AG04449 (cell line): ENCODE measurements at regions not wholly inside any gene's neighbourhood (a gene's known extent, or its start where the extent isn't known, plus 50 kb on each side); places are given as distances from the start of the nearest gene placed in this dataset.
"Not testable (repeated sequence)": the region's sequence is repeated elsewhere in the genome, so short reads cannot be mapped to it uniquely, and the experiment has no call there.

Experiments used
- CTCF ChIA-PET: fragments of 350-600 bp; formaldehyde crosslinking; extraction: SDS; loops from one replicate; lab custom pipeline; 2021; ENCODE audit warnings: antibody characterized with exemption; lab: Yijun Ruan, JAX
- POLR2A ChIA-PET: fragments of 400-600, 350-600 bp; formaldehyde crosslinking; extraction: SDS; loops from one replicate; lab custom pipeline; 2020; ENCODE audit warnings: antibody characterized with exemption, inconsistent platforms; lab: Yijun Ruan, JAX
- DNase-seq: peaks from one replicate; pipeline ENCODE4 v3.0.0-alpha.2; 2010; ENCODE audit warnings: low read depth, low spot score
- H3K4me3 ChIP-seq: 2 replicates; pipeline ENCODE4 v1.5.1; 2011; ENCODE audit warnings: low read depth, mild to moderate bottlenecking, control low read depth, low read length

DNA sequence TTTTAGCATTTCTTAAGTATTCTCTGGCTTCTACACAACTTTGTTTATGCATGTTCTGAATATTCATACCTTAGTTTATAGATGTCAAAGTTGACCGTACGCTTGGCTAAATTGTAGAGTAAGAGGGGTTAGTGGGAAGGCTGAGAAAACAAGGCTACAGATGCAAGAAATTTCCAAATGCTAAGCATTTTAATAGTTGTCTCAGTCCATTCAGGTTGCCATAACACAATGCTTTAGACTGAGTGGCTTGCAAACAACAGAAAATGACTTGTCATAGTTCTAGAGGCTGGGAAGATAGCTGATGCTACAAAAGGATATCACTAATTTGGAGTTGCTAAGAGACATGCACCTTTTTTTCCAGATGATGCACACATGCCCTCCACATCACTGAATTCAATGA, 53.0 kb upstream of the C1QTNF3 start:
- DNase-seq, POLR2A ChIA-PET, CTCF ChIA-PET, H3K4me3 ChIP-seq: not testable (repeated sequence)

GRCh38 chr5:34099891-34100290, 56.9 kb upstream of the C1QTNF3 start:
- DNase-seq, POLR2A ChIA-PET, H3K4me3 ChIP-seq, CTCF ChIA-PET: not testable (repeated sequence)

GRCh38 chr5:34101567-34101966, 58.6 kb upstream of the C1QTNF3 start:
- CTCF ChIA-PET, POLR2A ChIA-PET, DNase-seq, H3K4me3 ChIP-seq: not testable (repeated sequence)

DNA sequence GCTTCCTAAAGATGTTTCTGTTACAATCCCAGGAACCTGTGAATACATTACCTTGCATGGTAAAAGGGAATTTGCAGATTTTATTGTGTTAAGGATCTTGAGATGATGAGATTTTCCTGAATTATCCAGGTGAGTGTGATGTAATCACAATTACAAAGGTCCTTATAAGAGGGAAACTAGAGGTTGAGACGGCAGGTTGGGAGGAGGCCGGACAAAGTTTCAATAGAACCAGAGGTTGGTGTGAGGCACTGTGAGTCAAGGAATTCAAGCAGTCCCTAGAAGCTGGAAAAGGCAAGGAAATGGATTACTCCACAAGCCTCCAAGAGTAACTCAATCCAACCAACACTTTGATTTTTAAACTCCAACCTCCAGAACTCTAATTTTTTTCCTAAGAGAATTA, 65.9 kb upstream of the C1QTNF3 start:
- CTCF ChIA-PET, POLR2A ChIA-PET, H3K4me3 ChIP-seq, DNase-seq: not testable (repeated sequence)

DNA sequence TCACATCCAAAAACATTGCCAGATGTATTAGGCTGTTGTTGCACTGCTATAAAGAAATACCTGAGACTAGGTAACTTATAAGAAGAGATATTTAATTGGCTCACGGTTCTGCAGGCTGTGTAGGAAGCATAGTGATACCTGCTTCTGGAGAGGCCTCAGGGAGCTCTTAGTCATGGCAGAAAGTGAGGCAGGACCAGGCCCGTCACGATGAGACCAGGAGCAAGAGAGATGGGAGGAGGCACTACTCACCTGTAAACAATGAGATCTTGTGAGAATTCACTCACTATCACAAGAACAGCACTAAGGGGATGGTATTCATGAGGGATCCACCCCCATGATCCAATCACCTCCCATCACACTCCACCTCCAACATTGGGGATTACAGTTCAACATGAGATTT, 81.3 kb upstream of the C1QTNF3 start:
- H3K4me3 ChIP-seq, POLR2A ChIA-PET, CTCF ChIA-PET: not testable (repeated sequence)

DNA sequence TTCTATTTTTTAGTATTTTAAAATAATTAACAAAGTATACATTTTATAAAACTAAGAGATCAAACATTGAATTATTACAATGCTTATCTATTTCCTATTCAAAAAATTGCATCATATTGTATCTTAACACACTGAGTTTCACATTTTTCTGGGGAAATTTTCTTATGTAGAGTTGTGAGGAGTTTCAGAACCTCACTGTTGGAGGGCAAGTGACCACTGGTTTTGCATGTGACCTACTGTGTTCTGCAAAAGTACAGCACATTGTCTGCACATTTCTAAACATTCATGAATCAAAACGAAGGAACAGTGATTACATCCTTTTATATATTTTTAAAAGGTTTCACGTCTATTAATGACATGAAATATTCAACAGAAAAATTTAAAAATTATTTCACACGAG, 82.3 kb upstream of the C1QTNF3 start:
- DNase-seq, CTCF ChIA-PET, H3K4me3 ChIP-seq, POLR2A ChIA-PET: not testable (repeated sequence)

More for the DNA sequence above, 81.3 kb upstream of the C1QTNF3 start:
- DNase-seq, result not testable (repeated sequence)

GRCh38 chr5:34126741-34127140, 83.7 kb upstream of the C1QTNF3 start:
- CTCF ChIA-PET, POLR2A ChIA-PET: not testable (repeated sequence)

GRCh38 chr5:34127818-34128217, 84.8 kb upstream of the C1QTNF3 start:
- H3K4me3 ChIP-seq, DNase-seq, POLR2A ChIA-PET, CTCF ChIA-PET: not testable (repeated sequence)

More at GRCh38 chr5:34126741-34127140, 83.7 kb upstream of the C1QTNF3 start:
- not testable (repeated sequence) for H3K4me3 ChIP-seq, DNase-seq

- H3K4me3 ChIP-seq, DNase-seq, CTCF ChIA-PET, POLR2A ChIA-PET: not testable (repeated sequence)
Observed at GRCh38 chr5:34128890-34129289, 85.9 kb upstream of the C1QTNF3 start.

DNA sequence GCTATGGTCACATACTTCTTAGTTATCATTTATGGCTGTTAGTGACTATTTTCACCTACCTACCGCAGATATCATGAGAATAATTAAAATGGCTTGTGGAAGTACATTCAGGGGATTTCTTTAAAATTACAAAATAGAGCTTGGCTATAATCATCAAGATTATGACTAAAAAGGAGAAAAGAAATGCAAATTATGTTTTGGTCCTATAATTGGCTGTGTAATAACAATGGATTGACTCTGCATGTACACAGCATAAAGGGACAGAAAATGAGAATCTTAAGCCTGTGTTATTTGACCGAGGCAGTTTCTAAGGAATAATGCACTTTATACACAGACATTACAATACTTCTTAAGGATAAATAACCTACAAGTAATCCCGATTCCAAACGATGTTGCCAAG, 112.0 kb upstream of the C1QTNF3 start:
- POLR2A ChIA-PET, CTCF ChIA-PET, DNase-seq, H3K4me3 ChIP-seq: not testable (repeated sequence)

DNA sequence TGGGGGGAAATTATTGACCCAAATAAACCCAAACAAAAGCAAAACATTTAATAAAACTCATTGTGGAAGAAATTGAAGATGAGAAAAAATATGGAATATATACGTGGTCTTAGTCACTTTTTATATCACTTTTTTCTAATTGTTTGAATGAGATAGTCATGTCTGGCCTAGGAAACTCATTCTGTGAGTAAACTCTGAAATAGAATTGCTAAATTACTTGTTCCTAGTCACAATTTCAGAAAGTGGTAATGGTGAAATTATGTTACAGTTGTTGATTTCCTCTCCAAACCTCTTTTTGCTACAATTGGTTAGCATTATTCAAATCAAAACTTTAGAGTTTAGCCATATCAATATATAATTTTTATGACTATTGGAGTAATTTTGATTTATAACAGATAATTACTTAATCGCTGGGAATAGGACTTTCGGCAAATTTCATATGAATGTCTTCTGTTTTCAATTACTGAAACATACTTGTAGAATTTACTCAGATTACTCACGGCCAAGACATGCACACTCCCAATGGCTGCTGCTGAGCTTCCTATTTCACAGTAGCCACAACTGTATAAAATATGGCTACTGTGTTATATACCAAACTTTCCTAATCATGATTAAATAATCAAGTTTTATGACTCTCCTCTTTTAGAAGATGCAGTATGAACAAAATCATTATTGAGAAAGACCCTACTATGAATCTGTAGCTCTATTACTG, 113.8 kb upstream of the C1QTNF3 start:
- DNase-seq, result peak; percentile 42
- POLR2A ChIA-PET, CTCF ChIA-PET, H3K4me3 ChIP-seq: not testable (repeated sequence)

- H3K4me3 ChIP-seq, CTCF ChIA-PET, POLR2A ChIA-PET: not testable (repeated sequence)
Observed at GRCh38 chr5:34160904-34161303, 117.9 kb upstream of the C1QTNF3 start.

DNA sequence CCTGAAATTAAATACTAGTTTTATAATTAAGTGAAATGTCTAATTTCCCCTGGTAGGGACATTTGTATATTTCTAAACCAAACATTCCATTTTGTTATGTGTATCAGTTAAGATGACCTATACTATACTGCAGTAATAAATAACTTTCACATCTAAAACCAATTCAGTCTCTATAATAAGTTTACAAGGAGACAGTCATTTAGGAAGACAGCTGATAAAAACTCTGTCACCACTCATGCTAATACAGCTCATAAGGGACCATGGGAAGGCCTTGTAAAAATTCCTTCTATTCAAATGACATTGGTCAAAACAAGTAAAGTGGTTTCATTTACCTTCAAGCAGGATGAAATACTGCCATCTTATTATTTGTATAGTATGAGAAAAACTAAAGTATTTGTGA, 128.4 kb upstream of the C1QTNF3 start:
- POLR2A ChIA-PET, CTCF ChIA-PET, DNase-seq, H3K4me3 ChIP-seq: not testable (repeated sequence)

More at GRCh38 chr5:34160904-34161303, 117.9 kb upstream of the C1QTNF3 start:
- DNase-seq, result not testable (repeated sequence)

- CTCF ChIA-PET, DNase-seq, POLR2A ChIA-PET, H3K4me3 ChIP-seq: not testable (repeated sequence)
Observed at GRCh38 chr5:34179453-34180190, 136.6 kb upstream of the C1QTNF3 start.

DNA sequence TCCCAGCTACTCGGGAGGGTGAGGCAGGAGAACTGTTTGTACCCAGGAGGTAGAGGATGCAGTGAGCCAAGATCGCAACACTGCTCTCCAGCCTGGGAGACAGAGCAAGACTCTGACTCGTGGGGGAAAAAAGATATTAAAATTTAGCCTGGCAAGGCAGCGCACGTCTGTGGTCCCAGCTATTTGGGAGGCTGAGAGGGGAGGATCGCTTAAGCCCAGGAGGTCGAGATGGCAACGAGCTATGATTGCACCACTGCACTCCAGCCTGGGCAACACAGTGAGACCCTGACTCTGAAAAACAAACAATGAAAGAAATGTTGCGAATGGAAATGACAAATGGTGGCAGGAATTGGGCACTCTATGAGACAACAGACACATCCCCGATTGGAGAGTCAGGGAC, 137.2 kb upstream of the C1QTNF3 start:
- POLR2A ChIA-PET, CTCF ChIA-PET, DNase-seq, H3K4me3 ChIP-seq: not testable (repeated sequence)

DNA sequence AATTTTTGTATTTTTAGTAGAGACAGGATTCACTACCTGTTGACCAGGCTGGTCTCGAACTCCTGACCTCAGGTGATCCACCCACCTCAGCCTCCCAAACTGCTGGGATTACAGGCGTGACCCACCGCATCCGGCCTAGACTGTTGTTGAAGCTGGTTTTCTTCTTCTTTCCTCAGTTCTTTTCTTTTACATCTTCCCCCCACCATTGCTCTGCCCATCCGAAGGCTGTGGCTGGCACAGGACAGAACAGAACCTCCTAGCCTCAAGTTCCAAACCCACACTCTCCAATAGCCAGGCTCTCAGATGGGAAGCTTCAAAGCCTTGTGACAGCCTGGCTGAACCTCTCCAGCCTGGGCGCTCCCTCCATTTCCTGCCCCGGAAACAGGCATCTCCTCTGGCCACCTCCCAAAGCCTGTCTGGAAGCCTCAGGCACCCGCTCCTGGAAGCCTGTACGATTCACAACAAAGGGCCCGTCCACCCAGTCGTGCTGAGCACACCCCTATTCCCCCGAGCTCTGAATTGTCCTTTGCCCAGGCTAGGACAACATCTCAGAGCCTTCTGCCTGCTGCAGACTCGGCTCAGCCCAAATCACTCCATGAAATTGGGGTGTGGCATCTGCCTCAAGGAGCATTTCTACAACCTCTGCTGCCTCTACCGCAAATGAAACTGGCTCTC, 138.1 kb upstream of the C1QTNF3 start:
- CTCF ChIA-PET, POLR2A ChIA-PET, DNase-seq, H3K4me3 ChIP-seq: not testable (repeated sequence)
